ENCODE measurements at regions not wholly inside any gene's neighbourhood (a gene's known extent, or its start where the extent isn't known, plus 50 kb on each side); places are given as distances from the start of the nearest gene placed in this dataset.

- TF ChIP-seq EZH2 (IDR thresholded peaks at IDR 0.05; ENCODE audit: low read length, missing control alignments) (no peak), CTCF (conservative IDR thresholded peaks at IDR 0.05 in 1 of 2, IDR thresholded peaks at IDR 0.05 in 1 of 2; ENCODE audit: low read depth in 1 of 2, low read length in 2 of 2) (no peak)
These were observed 145.6 kb upstream of the MRPS22 start for GRCh38 chr3:139198186-139198585.

Measured in fibroblast of lung (primary cell).